MCF 10A (cell line): ENCODE measurements at regions not wholly inside any gene's neighbourhood (a gene's known extent, or its start where the extent isn't known, plus 50 kb on each side); places are given as distances from the start of the nearest gene placed in this dataset.

Experiments used
- BruUV-seq: library from RNA; stranded (reverse); fragments of 400-500 nt; replicated peaks from 2 replicates; lab custom pipeline; 2021; lab: Mats Ljungman, UMichigan
- CTCF ChIA-PET: fragments of 300-600 bp; sonication (Branson Sonifier 250); formaldehyde crosslinking; extraction: SDS; loops from one replicate; lab custom pipeline; 2021; ENCODE audit warnings: antibody characterized with exemption, inconsistent platforms; lab: Yijun Ruan, JAX
- POLR2A ChIA-PET: fragments of 300-600, 350-650 bp; sonication (Branson Sonifier 250); formaldehyde crosslinking; extraction: SDS; loops from one replicate; lab custom pipeline; 2020; ENCODE audit warnings: antibody characterized with exemption, inconsistent platforms; lab: Yijun Ruan, JAX
- DNase-seq: peaks from one replicate; pipeline ENCODE4 v3.0.0-alpha.2; 2018; ENCODE audit not compliant: unreplicated experiment
- H3K27ac Mint-ChIP-seq: one replicate; pipeline ENCODE4 v1.8.0; 2022; ENCODE audit warnings: mild to moderate bottlenecking, low read depth, mixed read lengths; ENCODE audit not compliant: unreplicated experiment
- H3K27me3 Mint-ChIP-seq: one replicate; pipeline ENCODE4 v1.8.0; 2022; ENCODE audit warnings: mixed read lengths; ENCODE audit not compliant: insufficient read depth, unreplicated experiment
- H3K36me3 Mint-ChIP-seq: one replicate; pipeline ENCODE4 v1.8.0; 2022; ENCODE audit warnings: mild to moderate bottlenecking, moderate library complexity, mixed read lengths; ENCODE audit not compliant: insufficient read depth, unreplicated experiment
- H3K4me1 Mint-ChIP-seq: one replicate; pipeline ENCODE4 v1.8.0; 2022; ENCODE audit warnings: mixed read lengths; ENCODE audit not compliant: insufficient read depth, unreplicated experiment
- H3K4me3 Mint-ChIP-seq: one replicate; pipeline ENCODE4 v1.8.0; 2022; ENCODE audit warnings: mild to moderate bottlenecking, moderate library complexity, mixed read lengths; ENCODE audit not compliant: unreplicated experiment
- H3K9me3 Mint-ChIP-seq: one replicate; pipeline ENCODE4 v1.8.0; 2022; ENCODE audit warnings: mixed read lengths; ENCODE audit not compliant: unreplicated experiment
- CTCF ChIP-seq: fragments of 200-600 bp; IDR thresholded peaks from one replicate; pipeline ENCODE4 v1.8.0; 2022; ENCODE audit warnings: antibody characterized with exemption, mild to moderate bottlenecking; ENCODE audit not compliant: unreplicated experiment
- intact Hi-C: fragments of 100-400 bp; cut with micrococcal nuclease; formaldehyde crosslinking; loops from 2 replicates; pipeline ENCODE4 v1.14.1; 2022

- Mint-ChIP-seq H3K9me3 (peaks cover 9% of the 10 kb centered on the region), H3K36me3 (no peaks in the 10 kb centered on the region), H3K27me3 (peaks cover 18% of the 10 kb centered on the region), H3K4me3 (no peak overlapping the region), H3K27ac (no peak overlapping the region), H3K4me1 (no peaks in the 10 kb centered on the region)
- POLR2A ChIA-PET = no interaction called here
- no peak for TF ChIP-seq CTCF
- no peak for DNase-seq
- BruUV-seq = no TSS peak
- intact Hi-C loops = no loop called here
- CTCF ChIA-PET = interaction anchor here (0.6 kb wide), 2 partner anchors 233 to 290 kb away, joined by 5 read pairs; no protein-coding TSS in a partner anchor
Observed at GRCh38 chr14:76677534-76678145, 83.6 kb upstream of the VASH1 start.

GRCh38 chr14:76678244-76678800 lies 82.9 kb upstream of the VASH1 start:
- Mint-ChIP-seq H3K4me3 (no peak overlapping the region), H3K27ac (no peak overlapping the region), H3K9me3 (peaks cover 16% of the 10 kb centered on the region), H3K36me3 (no peaks in the 10 kb centered on the region), H3K27me3 (peaks cover 19% of the 10 kb centered on the region), H3K4me1 (no peaks in the 10 kb centered on the region)
- TF ChIP-seq CTCF = no peak
- BruUV-seq = no TSS peak
- intact Hi-C loops = no loop called here
- ChIA-PET CTCF (interaction anchor here (0.6 kb wide), 1 partner anchor 290 kb away, joined by 5 read pairs; no protein-coding TSS in a partner anchor), POLR2A (no interaction called here)
- DNase-seq = no peak

- no peak for DNase-seq
- no peak overlapping the region for H3K27ac Mint-ChIP-seq
- H3K9me3 Mint-ChIP-seq = peaks cover 21% of the 10 kb centered on the region
- intact Hi-C loops = no loop called here
- TF ChIP-seq CTCF = no peak
- H3K4me1 Mint-ChIP-seq = no peaks in the 10 kb centered on the region
- H3K36me3 Mint-ChIP-seq = no peaks in the 10 kb centered on the region
- ChIA-PET POLR2A (interaction anchor here (1.4 kb wide), 1 partner anchor 131 kb away, joined by 3 read pairs; no protein-coding TSS in a partner anchor), CTCF (interaction anchor here (1.0 to 3.0 kb wide), 4 partner anchors 27 to 34 kb away, joined by 3 to 17 read pairs (median 4); no protein-coding TSS in a partner anchor)
- H3K4me3 Mint-ChIP-seq = no peak overlapping the region
- BruUV-seq = no TSS peak
- H3K27me3 Mint-ChIP-seq = peaks cover 11% of the 10 kb centered on the region
Observed at GRCh38 chr14:76682367-76682766, 78.9 kb upstream of the VASH1 start.

GRCh38 chr14:76686646-76687045 lies 74.6 kb upstream of the VASH1 start:
- POLR2A ChIA-PET = interaction anchor here (1.0 kb wide), 1 partner anchor 15 kb away, joined by 3 read pairs; no protein-coding TSS in a partner anchor
- intact Hi-C loops = no loop called here
- CTCF ChIA-PET = interaction anchor here (0.6 to 1.9 kb wide), 5 partner anchors 24 to 149 kb away, joined by 3 to 10 read pairs (median 3); no protein-coding TSS in a partner anchor
- TF ChIP-seq CTCF = no peak
- H3K36me3 Mint-ChIP-seq = no peaks in the 10 kb centered on the region
- no TSS peak for BruUV-seq
- H3K4me3 Mint-ChIP-seq = no peak overlapping the region
- no peak for DNase-seq
- no peaks in the 10 kb centered on the region for H3K4me1 Mint-ChIP-seq
- no peak overlapping the region for H3K27ac Mint-ChIP-seq
- H3K9me3 Mint-ChIP-seq = peaks cover 21% of the 10 kb centered on the region
- H3K27me3 Mint-ChIP-seq = peaks cover 11% of the 10 kb centered on the region
